SJSA1 (cell line): ENCODE measurements at regions not wholly inside any gene's neighbourhood (a gene's known extent, or its start where the extent isn't known, plus 50 kb on each side); places are given as distances from the start of the nearest gene placed in this dataset.

ENCODE experiments used
- DNase-seq, 2 experiments: peaks; one replicate each; pipeline ENCODE4 v3.0.0-alpha.2; 2015 to 2020; ENCODE audit warnings: low spot score in 2 of 2, low read depth in 1 of 2
- H3K27ac ChIP-seq: fragments of 250-450 bp; sonication (Bioruptor Pico); 2 replicates; pipeline ENCODE4 v1.5.1; 2020; ENCODE audit warnings: mild to moderate bottlenecking, moderate library complexity
- H3K27me3 ChIP-seq: fragments of 250-450 bp; sonication (Bioruptor Pico); replicated peaks from 2 replicates; pipeline ENCODE4 v1.5.1; 2020; ENCODE audit warnings: mild to moderate bottlenecking, moderate library complexity
- H3K36me3 ChIP-seq: fragments of 250-450 bp; sonication (Bioruptor Pico); 2 replicates; pipeline ENCODE4 v1.5.1; 2020; ENCODE audit warnings: mild to moderate bottlenecking
- H3K4me1 ChIP-seq: fragments of 250-450 bp; sonication (Bioruptor Pico); replicated peaks from 2 replicates; pipeline ENCODE4 v1.6.1; 2021; ENCODE audit warnings: mild to moderate bottlenecking
- H3K4me3 ChIP-seq: fragments of 250-450 bp; sonication (Bioruptor Pico); 2 replicates; pipeline ENCODE4 v1.5.1; 2020; ENCODE audit warnings: mild to moderate bottlenecking
- H3K9me3 ChIP-seq: fragments of 250-450 bp; sonication (Bioruptor Pico); replicated peaks from 2 replicates; pipeline ENCODE4 v1.5.1; 2020; ENCODE audit warnings: mild to moderate bottlenecking

DNA sequence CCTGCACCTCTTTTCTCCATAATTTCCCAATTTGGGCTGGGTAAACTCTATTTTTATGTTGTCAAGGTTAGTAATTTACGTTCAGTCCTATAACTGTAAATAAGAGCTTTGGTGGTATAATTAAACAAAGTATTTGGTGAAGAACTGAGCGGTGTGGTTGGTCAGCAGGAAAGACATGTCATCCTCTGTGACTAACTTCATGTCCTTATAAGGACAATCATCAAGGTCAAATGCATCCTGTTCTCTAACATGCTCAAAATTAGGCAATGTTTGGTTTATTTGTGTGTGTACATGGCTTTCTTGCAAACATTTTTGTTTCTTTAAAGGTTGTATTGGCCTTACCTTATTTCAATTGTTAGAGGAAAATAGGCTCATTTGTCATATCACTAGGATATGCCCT is 121.5 kb upstream of the NABP1 start:
- Histone ChIP-seq H3K27me3 (no peaks in the 10 kb centered on the region; the same call in 1 of the 2 replicates), H3K27ac (no peak overlapping the region), H3K4me1 (peaks cover 13% of the 10 kb centered on the region), H3K9me3 (no peaks in the 10 kb centered on the region), H3K4me3 (no peak overlapping the region), H3K36me3 (no peaks in the 10 kb centered on the region)
- DNase-seq: no peak

DNA sequence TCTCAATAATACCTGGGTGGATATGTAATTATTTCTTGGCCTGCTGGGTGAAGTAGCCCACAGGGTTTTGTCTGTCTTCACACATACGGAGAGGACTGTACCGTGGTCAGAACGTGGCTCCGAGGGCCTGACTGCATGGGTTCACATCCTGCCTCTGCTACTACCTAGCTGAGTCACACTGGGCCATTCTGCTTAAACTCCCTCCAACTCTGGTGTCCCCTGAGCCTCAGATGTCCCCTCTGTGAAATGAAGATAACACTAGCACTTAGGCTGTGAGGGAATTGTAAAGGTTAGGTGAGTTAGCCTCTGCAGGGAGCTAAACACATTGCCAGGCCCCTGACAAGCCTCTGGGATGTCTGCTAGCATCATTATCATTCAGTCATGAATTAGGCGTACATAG is 120.1 kb upstream of the NABP1 start:
- no peak for DNase-seq
- Histone ChIP-seq H3K4me3 (no peak overlapping the region), H3K27me3 (no peaks in the 10 kb centered on the region), H3K36me3 (no peaks in the 10 kb centered on the region), H3K9me3 (no peaks in the 10 kb centered on the region), H3K27ac (no peak overlapping the region), H3K4me1 (peaks cover 13% of the 10 kb centered on the region)

DNA sequence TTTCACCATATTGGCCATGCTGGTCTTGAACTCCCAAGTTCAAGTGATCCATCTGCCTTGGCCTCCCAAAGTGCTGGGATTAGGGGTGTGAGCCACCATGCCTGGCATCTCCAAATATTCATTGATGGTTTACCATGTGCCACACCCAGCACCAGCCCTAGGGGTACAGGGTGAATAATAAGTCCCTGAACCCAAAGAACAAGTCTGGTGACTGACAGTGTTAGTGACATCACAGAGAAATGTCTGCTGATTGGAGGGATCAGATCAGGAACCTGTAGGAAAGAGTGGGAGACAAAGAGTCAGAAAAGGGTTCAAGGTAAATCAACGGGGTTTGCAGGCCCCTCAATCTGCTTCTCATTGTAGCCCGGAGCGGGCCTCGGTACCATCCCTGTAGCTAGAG is 118.4 kb upstream of the NABP1 start:
- no peak overlapping the region for H3K4me3 ChIP-seq
- DNase-seq: no peak
- H3K27ac ChIP-seq: no peak overlapping the region
- H3K9me3 ChIP-seq: no peaks in the 10 kb centered on the region
- no peaks in the 10 kb centered on the region for H3K27me3 ChIP-seq
- H3K4me1 ChIP-seq: peaks cover 13% of the 10 kb centered on the region
- H3K36me3 ChIP-seq: no peaks in the 10 kb centered on the region

DNA sequence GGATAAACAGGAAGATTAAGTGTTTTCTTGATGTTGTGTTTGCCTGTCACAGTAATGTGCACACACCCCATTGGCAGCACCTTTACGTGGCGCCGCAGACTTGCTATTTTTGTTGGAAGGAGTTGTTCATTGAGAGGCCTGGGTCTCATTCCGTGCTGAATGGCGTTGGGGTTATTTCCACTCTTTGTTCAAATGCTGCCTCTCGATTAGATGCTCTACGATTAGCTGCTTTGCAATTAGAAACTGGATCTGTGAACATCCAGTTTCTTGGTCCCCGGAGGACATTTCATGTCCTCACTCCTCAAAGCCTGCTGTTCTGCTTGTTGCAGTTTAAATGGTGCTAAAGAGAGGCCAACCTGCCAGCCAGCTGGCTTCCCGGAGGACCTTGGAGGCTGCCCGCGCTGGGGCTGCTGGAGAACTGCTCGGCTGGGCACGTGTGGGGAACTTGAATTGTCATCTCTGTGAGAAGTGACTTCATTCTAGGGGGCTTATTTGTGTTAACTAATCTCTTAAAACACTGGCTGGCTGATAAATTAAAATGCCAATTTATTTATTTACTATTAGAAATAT is 117.4 kb upstream of the NABP1 start:
- H3K9me3 ChIP-seq: no peaks in the 10 kb centered on the region
- H3K27ac ChIP-seq: no peak overlapping the region
- peaks cover 9% of the 10 kb centered on the region for H3K4me1 ChIP-seq
- no peak for DNase-seq
- no peaks in the 10 kb centered on the region for H3K27me3 ChIP-seq
- H3K36me3 ChIP-seq: no peaks in the 10 kb centered on the region
- no peak overlapping the region for H3K4me3 ChIP-seq

DNA sequence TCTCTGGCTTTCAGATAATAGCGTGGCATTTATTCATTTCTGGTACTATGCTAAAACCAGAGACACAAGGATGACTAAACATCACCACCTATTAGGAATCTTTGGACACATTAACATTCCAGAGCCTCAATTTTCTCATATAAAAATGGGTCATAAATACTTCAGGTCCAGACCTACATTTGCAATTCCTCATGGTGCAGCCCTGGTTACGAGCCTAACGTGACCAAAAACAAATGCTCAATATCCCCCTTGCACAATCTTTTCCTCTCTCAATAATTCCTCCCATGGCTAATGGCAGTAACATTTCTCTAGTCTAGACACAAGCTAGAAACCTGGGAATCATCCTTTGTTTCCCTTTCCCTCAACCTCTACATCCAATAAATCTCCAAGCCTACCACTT is 112.8 kb upstream of the NABP1 start:
- DNase-seq: no peak
- Histone ChIP-seq H3K36me3 (no peaks in the 10 kb centered on the region), H3K9me3 (no peaks in the 10 kb centered on the region), H3K4me1 (peaks cover 6% of the 10 kb centered on the region), H3K27ac (no peak overlapping the region), H3K4me3 (no peak overlapping the region), H3K27me3 (no peaks in the 10 kb centered on the region)

DNA sequence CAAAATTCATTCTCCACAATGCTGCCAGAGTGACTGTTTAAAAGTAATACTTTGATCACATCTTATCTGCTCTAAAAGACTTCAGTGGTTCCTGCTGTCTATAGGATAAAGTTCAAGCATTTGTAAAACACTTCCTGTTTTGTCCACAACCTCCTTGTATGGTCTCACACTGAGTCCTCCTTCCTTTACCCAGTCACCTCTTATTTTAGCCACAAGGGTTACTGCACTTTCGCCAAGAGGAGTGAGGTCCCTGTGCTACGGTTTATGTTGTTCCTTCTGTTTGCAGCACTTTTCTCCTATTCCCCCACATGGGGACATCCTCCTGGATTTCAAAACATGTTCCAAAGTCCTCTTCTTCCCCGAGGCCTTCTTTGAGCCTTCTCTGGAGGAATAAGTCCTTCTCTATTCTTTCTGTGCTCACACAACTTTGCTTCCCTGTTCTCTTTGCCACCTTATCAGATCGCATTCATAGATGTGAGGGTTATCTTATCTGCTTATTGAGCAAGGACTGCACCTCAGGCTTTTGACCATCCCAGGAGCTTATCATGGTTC is 112.2 kb upstream of the NABP1 start:
- H3K4me1 ChIP-seq: peaks cover 10% of the 10 kb centered on the region
- no peaks in the 10 kb centered on the region for H3K9me3 ChIP-seq
- H3K27me3 ChIP-seq: no peaks in the 10 kb centered on the region
- H3K27ac ChIP-seq: no peak overlapping the region
- H3K36me3 ChIP-seq: no peaks in the 10 kb centered on the region
- H3K4me3 ChIP-seq: no peak overlapping the region
- DNase-seq: no peak

DNA sequence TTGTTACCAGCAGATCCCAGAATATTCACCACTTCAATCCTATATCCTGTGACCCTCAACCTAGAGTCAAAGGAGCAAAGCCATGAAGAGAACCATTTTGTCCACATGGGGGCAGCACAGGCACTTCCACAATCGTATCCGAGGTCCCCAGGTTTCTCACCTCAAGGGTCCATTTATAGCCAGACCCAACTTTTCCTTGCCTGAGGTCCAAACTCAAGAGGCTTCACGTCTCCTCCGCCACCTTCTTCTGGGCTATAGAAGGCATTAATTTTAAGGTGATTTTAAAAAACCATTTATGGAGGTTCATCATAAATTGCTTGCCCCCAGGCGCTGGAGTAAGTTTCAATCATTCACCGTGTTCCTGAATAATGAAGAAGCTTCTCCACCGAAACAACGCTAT is 111.6 kb upstream of the NABP1 start:
- Histone ChIP-seq H3K4me1 (peaks cover 14% of the 10 kb centered on the region), H3K27ac (no peak overlapping the region), H3K9me3 (no peaks in the 10 kb centered on the region), H3K4me3 (no peak overlapping the region), H3K36me3 (no peaks in the 10 kb centered on the region), H3K27me3 (no peaks in the 10 kb centered on the region)
- peak; percentile 77 to 78 for DNase-seq

DNA sequence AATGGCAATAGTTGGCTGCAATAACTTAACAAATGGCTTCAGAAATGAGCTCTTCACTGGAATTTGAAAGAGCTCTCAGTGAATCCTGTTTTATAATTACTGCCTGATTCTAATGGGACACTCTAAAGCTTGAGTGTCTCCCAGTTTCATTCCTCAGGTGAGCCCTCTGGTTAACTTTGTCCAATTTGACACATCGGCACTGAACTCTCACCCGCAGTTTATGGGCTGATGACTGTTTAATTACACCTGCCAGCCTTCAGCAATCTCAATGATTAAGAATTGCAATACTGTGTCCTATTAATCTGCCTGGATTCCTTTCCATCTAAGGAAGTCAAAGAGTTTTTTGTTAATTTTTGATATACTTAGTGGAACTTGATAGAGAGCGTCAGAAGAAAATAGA is 110.7 kb upstream of the NABP1 start:
- Histone ChIP-seq H3K27ac (no peak overlapping the region), H3K36me3 (no peaks in the 10 kb centered on the region), H3K27me3 (no peaks in the 10 kb centered on the region), H3K4me3 (no peak overlapping the region), H3K4me1 (peaks cover 18% of the 10 kb centered on the region), H3K9me3 (no peaks in the 10 kb centered on the region)
- DNase-seq: no peak

DNA sequence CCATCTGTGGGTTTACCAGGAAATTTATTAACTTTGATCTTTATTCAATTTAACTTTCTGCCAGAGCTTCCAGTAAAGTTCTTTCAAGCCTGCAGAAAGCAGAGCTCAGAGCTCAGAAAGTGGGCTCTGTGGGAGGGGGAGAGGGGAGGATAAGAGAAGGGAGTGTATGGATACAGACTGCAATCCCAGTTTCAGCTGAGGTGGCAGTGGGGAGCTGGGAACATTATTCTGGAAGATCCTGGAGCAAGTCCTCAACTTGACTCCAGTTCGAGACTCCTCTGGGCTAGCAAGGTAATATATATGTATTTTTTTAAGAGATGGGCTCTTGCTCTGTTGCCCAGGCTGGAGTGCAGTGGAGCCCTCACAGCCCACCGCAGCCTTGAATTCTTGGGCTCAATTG is 108.9 kb upstream of the NABP1 start:
- no peaks in the 10 kb centered on the region for H3K27me3 ChIP-seq
- no peaks in the 10 kb centered on the region for H3K9me3 ChIP-seq
- no peak overlapping the region for H3K4me3 ChIP-seq
- H3K36me3 ChIP-seq: no peaks in the 10 kb centered on the region
- peaks cover 27% of the 10 kb centered on the region for H3K4me1 ChIP-seq
- no peak for DNase-seq
- no peak overlapping the region for H3K27ac ChIP-seq

DNA sequence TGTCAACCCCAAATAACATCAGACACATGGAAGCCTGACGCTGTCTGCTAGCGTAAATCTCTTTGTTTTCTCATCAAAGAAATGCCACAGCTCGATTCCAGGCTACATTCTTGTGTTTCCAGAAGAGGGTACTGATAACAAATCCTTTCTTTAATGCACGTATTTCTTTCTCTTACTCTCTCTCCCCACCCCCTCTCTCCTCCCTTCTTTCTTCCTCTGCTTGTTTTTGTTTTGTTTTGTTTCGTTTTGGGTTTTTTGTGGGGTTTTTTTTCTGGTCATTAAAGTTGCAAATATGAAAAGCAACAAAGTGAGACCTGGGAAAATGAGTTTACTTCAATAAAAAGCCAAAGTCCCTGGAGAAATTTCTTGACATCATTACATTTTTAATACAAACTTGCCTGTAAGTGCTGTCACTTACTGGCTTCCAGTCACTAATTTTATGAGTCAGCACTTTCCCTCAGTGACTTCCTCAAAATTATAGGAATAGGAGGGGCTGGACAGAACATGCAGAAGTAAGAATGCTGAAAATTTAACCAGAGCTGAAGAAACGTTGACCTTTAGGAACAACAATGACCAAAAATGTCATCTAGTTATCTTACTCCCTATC is 106.7 kb upstream of the NABP1 start:
- no peaks in the 10 kb centered on the region for H3K9me3 ChIP-seq
- peak overlapping the region; percentile 15 for H3K4me3 ChIP-seq
- H3K4me1 ChIP-seq: peaks cover 36% of the 10 kb centered on the region
- peak; percentile 48 to 85 for DNase-seq
- peak overlapping the region; percentile 75 for H3K27ac ChIP-seq
- H3K27me3 ChIP-seq: no peaks in the 10 kb centered on the region
- H3K36me3 ChIP-seq: no peaks in the 10 kb centered on the region

DNA sequence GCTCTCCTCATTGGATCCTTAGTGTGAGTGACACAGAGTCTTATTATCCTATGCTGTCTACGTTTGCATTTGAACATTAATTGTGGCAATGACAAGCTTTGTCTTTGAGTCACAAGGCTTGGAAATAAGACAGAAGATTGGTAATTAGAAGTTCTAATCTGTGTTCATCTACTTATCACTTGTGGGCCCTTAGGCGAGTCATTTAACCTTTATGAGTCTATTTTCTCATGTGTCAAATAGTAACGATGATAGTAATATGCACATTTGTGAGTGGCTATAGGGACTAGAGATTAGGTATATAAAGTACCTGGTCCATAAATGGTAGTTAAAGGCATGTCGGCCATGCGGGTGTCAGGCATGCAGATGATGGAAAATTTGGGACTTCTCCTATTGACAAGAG is 105.6 kb upstream of the NABP1 start:
- H3K27me3 ChIP-seq: no peaks in the 10 kb centered on the region
- H3K36me3 ChIP-seq: no peaks in the 10 kb centered on the region
- no peaks in the 10 kb centered on the region for H3K9me3 ChIP-seq
- peaks cover 30% of the 10 kb centered on the region for H3K4me1 ChIP-seq
- DNase-seq: no peak
- no peak overlapping the region for H3K4me3 ChIP-seq
- H3K27ac ChIP-seq: peak overlapping the region; percentile 75; the same call in 1 of the 2 replicates

DNA sequence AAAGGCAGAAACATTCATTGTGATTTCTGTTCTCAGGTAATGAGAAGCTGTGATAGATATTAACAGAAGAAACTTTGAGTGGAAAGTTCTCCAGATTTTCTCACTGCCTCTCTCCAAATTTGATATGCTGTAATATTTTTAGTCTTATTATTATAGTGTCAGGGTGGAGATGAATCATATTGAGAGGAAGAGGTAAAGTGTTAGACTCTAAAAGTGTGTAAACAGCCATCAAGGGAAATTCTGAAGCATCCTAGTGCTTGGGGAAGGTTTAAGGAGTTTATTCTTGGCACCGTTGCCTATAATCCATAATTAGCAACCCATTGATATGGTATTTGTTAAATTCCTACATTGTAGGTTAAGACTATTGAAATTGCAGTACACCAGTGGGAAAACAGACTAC is 104.7 kb upstream of the NABP1 start:
- Histone ChIP-seq H3K9me3 (no peaks in the 10 kb centered on the region), H3K4me1 (peaks cover 30% of the 10 kb centered on the region), H3K4me3 (no peak overlapping the region), H3K36me3 (no peaks in the 10 kb centered on the region), H3K27ac (no peak overlapping the region), H3K27me3 (no peaks in the 10 kb centered on the region)
- DNase-seq: no peak

DNA sequence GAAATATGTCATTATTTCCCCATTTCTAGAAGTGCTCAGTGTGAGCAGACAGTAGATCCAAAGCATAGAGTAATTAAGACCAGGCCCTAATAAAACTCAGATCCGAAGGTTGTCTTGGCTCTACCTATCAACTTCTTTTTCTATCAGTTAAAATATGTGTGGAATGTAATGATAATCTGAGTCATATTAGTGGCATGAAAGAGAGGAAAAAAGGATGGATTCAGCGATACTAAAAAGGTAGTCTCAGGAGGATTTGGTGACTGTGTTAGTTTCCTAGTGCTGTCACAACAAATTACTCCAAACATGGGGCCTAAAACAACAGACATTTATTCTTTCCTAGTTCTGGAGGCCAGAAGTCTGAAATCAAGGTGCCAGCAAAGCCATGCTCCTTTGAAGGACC is 103.7 kb upstream of the NABP1 start:
- peak in 1 of 2 experiments; percentile 39 for DNase-seq
- Histone ChIP-seq H3K4me3 (no peak overlapping the region), H3K9me3 (no peaks in the 10 kb centered on the region), H3K36me3 (no peaks in the 10 kb centered on the region), H3K4me1 (peaks cover 30% of the 10 kb centered on the region), H3K27ac (peak overlapping the region; percentile 60), H3K27me3 (no peaks in the 10 kb centered on the region)

DNA sequence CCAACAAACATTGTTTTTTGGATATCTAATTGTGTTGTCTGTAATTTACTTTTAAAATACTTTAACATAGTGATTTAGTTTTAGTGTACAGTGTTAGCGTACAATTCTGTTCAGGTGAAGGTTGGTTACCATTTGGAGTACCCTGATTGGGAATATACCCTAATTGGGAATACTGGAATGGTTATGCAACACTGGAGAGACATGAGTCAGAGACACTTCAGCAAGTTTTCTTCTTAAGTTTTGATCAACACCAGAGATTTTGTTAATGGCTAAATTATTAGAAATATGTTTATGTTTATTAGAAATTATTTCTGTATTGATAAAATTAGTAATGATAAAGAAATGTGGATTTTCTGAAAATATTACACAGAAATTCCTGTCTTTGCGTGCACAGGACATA is 100.3 kb upstream of the NABP1 start:
- Histone ChIP-seq H3K27ac (no peak overlapping the region), H3K4me1 (peaks cover 32% of the 10 kb centered on the region), H3K36me3 (no peaks in the 10 kb centered on the region), H3K4me3 (no peak overlapping the region), H3K27me3 (no peaks in the 10 kb centered on the region), H3K9me3 (no peaks in the 10 kb centered on the region)
- no peak for DNase-seq

DNA sequence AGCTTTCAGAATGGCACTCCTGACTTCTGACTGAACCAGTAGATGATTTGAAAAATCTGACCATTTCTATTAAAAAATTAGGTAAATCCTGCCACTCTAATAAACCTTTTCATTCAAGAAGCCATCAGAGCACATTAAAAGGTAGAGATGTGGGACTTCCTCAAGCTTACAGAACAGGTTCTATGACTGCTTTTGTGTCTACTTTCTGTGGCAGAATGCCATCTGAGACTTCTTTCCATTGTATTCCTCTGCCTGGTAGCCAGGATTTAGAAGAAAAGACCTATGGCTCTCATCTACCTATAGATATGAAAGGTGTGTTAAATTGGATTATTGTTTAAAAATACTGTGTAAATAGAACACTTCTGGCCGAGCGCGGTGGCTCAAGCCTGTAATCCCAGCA is 99.9 kb upstream of the NABP1 start:
- H3K27ac ChIP-seq: no peak overlapping the region
- no peaks in the 10 kb centered on the region for H3K27me3 ChIP-seq
- H3K4me1 ChIP-seq: peaks cover 36% of the 10 kb centered on the region
- DNase-seq: no peak
- no peak overlapping the region for H3K4me3 ChIP-seq
- H3K9me3 ChIP-seq: no peaks in the 10 kb centered on the region
- H3K36me3 ChIP-seq: no peaks in the 10 kb centered on the region
